NB4 (cell line): ENCODE measurements at regions not wholly inside any gene's neighbourhood (a gene's known extent, or its start where the extent isn't known, plus 50 kb on each side); places are given as distances from the start of the nearest gene placed in this dataset.

ENCODE experiments used
- POLR2A ChIP-seq: IDR thresholded peaks from 2 replicates; pipeline ENCODE4 v1.6.1; 2011; ENCODE audit warnings: mild to moderate bottlenecking; ENCODE audit not compliant: insufficient read length; ENCODE audit errors: extremely low read depth
- TF ChIP-seq, protein P1 (sequence below): IDR thresholded peaks from one replicate; pipeline ENCODE4 v1.5.1; 2012; ENCODE audit warnings: low read depth, low read length

DNA sequence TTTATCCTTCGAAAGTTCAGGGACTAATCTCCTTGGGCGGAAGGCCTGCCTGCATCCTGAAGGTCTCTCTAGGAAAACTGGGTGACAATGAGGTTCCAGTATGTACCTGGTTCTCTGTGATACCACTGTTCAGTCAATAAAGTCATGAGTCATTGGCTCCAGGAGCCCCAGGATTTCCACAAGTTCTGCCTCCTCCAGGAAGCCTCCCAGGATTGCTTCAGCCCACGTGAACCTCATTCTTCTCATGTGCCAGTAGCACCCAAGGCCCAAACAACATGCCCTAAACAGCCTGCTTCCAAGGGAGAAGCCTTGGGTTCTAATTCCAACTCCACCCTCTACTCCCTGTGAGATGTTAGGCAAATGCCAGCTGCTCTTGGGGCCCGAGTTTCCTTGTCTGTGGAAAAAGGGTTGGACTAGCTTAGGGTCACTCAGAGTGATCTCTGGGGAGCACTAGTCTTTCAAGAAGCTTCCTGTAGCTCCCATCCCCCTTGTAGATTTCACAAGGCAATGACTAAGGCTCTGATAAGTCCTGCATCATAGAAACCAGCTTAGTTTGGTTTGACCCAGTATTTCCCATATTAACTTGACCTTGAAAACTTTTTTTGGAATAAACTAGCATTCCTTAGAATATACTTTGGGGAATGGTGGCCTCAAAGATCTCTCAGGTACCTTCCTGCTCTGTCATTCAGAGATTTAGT, 118.3 kb upstream of the ATP2B2 start:
- TF ChIP-seq, protein P1, sequence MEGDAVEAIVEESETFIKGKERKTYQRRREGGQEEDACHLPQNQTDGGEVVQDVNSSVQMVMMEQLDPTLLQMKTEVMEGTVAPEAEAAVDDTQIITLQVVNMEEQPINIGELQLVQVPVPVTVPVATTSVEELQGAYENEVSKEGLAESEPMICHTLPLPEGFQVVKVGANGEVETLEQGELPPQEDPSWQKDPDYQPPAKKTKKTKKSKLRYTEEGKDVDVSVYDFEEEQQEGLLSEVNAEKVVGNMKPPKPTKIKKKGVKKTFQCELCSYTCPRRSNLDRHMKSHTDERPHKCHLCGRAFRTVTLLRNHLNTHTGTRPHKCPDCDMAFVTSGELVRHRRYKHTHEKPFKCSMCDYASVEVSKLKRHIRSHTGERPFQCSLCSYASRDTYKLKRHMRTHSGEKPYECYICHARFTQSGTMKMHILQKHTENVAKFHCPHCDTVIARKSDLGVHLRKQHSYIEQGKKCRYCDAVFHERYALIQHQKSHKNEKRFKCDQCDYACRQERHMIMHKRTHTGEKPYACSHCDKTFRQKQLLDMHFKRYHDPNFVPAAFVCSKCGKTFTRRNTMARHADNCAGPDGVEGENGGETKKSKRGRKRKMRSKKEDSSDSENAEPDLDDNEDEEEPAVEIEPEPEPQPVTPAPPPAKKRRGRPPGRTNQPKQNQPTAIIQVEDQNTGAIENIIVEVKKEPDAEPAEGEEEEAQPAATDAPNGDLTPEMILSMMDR: no peak
- no peak for TF ChIP-seq POLR2A
